Spleen (tissue), 11 donors: ENCODE measurements at regions not wholly inside any gene's neighbourhood (a gene's known extent, or its start where the extent isn't known, plus 50 kb on each side); places are given as distances from the start of the nearest gene placed in this dataset.

ENCODE experiments used
- DNase-seq: peaks from one replicate; pipeline ENCODE4 v3.0.0-alpha.2; 2020
- H3K27ac ChIP-seq, 8 donors: fragments of 200-600 bp; sonication (generic) in 7 of 8; 1 replicate in 4 of 8; 2 replicates in 4 of 8; pipeline versions ENCODE4 v1.5.0 to v1.8.0; 2016 to 2021; ENCODE audit warnings: inconsistent platforms in 4 of 8, mild to moderate bottlenecking in 4 of 8, moderate library complexity in 1 of 8
- H3K27me3 ChIP-seq, 7 donors: fragments of 200-600 bp; sonication (generic) in 6 of 7; replicated peaks in 1 of 7; 1 replicate in 4 of 7; 2 replicates in 3 of 7; pipeline versions ENCODE4 v1.5.0 to v1.8.0; 2016 to 2021; ENCODE audit warnings: inconsistent platforms in 3 of 7, mild to moderate bottlenecking in 1 of 7
- H3K36me3 ChIP-seq, 6 donors: fragments of 200-600 bp; sonication (generic) in 5 of 6; 1 replicate in 4 of 6; 2 replicates in 2 of 6; pipeline versions ENCODE4 v1.5.0 to v1.8.0; 2016 to 2021; ENCODE audit warnings: inconsistent platforms in 2 of 6
- H3K4me1 ChIP-seq, 6 donors: fragments of 200-600 bp; sonication (generic) in 5 of 6; 1 replicate in 3 of 6; 2 replicates in 3 of 6; pipeline versions ENCODE4 v1.5.0 to v1.8.0; 2016 to 2021; ENCODE audit warnings: inconsistent platforms in 3 of 6
- H3K4me3 ChIP-seq, 8 donors: fragments of 200-600 bp; sonication (generic) in 7 of 8; 1 replicate in 4 of 8; 2 replicates in 4 of 8; pipeline versions ENCODE4 v1.5.0 to v1.8.0; 2016 to 2021; ENCODE audit warnings: inconsistent platforms in 4 of 8, mild to moderate bottlenecking in 4 of 8, moderate library complexity in 2 of 8
- H3K9me3 ChIP-seq, 8 donors: fragments of 200-600 bp; sonication (generic) in 7 of 8; 1 replicate in 4 of 8; 2 replicates in 4 of 8; pipeline versions ENCODE4 v1.5.0 to v1.8.0; 2016 to 2021; ENCODE audit warnings: inconsistent platforms in 4 of 8
- CTCF ChIP-seq, 11 experiments: fragments of 200-600 bp in 7 of 11; fragments of 450-650 bp in 4 of 11; sonication (generic) in 4 of 11; IDR thresholded peaks in 8 of 11; conservative IDR thresholded peaks in 3 of 11; 1 replicate in 7 of 11; 2 replicates in 4 of 11; pipeline versions ENCODE4 v1.4.0 to v1.8.0; 2016 to 2021; ENCODE audit warnings: antibody characterized with exemption in 11 of 11, inconsistent platforms in 4 of 11, mild to moderate bottlenecking in 1 of 11
- POLR2A ChIP-seq, 3 donors: fragments of 450-650 bp; IDR thresholded peaks; one replicate each; pipeline ENCODE4 v1.5.1; 2017; ENCODE audit warnings: antibody characterized with exemption in 3 of 3, mild to moderate bottlenecking in 1 of 3
- POLR2AphosphoS5 ChIP-seq, 3 donors: sonication (generic); formaldehyde crosslinking; IDR thresholded peaks; one replicate each; pipeline ENCODE4 v1.5.1; 2017; ENCODE audit warnings: antibody characterized with exemption in 3 of 3
- WGBS, 5 donors: extraction: QIAGEN DNeasy Blood & Tissue Kit in 3 of 5; methylation state at CpG; one replicate each; pipeline versions ENCODE4 v1.1.5 to v1.1.7; 2013 to 2018; 5-methylcytosine and 5-hydroxymethylcytosine counted together
- intact Hi-C: fragments of 100-400 bp; cut with DNase I; formaldehyde crosslinking; loops from one replicate; pipeline ENCODE4 v1.15.0; 2023; ENCODE audit warnings: low total_unique reads
- donor health status: healthy with polysubstance abuse.
- donor health status: DM: no; HTN: no; CAD: no; lungs with moderate emphysema.
- donor health status: DM: no; HTN: no; CAD: no.
- donor health status: Bipolar disorder and iron deficiency.
- donor health status: healthy.
- donor health status: DM: no; HTN: no; CAD: no.
- donor health status: DM: yes; HTN: yes; CAD: no.

GRCh38 chr16:8286348-8286747, 304.0 kb downstream of the TMEM114 start:
- intact Hi-C loops: no loop called here
- H3K36me3 ChIP-seq: no peaks in the 10 kb centered on the region
- DNase-seq: no peak
- WGBS, 5 donors: 55 to 79% (median 64%) methylated on average over 2 of the region's 2 CpGs
- no peaks in the 10 kb centered on the region for H3K27me3 ChIP-seq
- no peaks in the 10 kb centered on the region for H3K4me1 ChIP-seq
- no peak for TF ChIP-seq POLR2AphosphoS5 (IDR thresholded peaks at IDR 0.05)
- TF ChIP-seq POLR2A (IDR thresholded peaks at IDR 0.05): no peak
- TF ChIP-seq CTCF (IDR thresholded peaks at IDR 0.05 in 8 of 11, conservative IDR thresholded peaks at IDR 0.05 in 3 of 11): no peak
- H3K4me3 ChIP-seq: no peak overlapping the region
- H3K9me3 ChIP-seq: peaks cover 0 to 16% (median 3%) of the 10 kb centered on the region in 8 donors
- H3K27ac ChIP-seq: no peak overlapping the region

- intact Hi-C loops: no loop called here
- peaks cover 0 to 16% (median 0%) of the 10 kb centered on the region in 8 donors for H3K9me3 ChIP-seq
- H3K27me3 ChIP-seq: no peaks in the 10 kb centered on the region
- 57 to 83% (median 59%) methylated on average over 4 of the region's 4 CpGs for WGBS, 5 donors
- DNase-seq: no peak
- no peaks in the 10 kb centered on the region for H3K4me1 ChIP-seq
- H3K27ac ChIP-seq: no peak overlapping the region
- no peaks in the 10 kb centered on the region for H3K36me3 ChIP-seq
- TF ChIP-seq POLR2AphosphoS5 (IDR thresholded peaks at IDR 0.05) (no peak), POLR2A (IDR thresholded peaks at IDR 0.05) (no peak), CTCF (IDR thresholded peaks at IDR 0.05 in 8 of 11, conservative IDR thresholded peaks at IDR 0.05 in 3 of 11) (no peak)
- H3K4me3 ChIP-seq: no peak overlapping the region
Measured at GRCh38 chr16:8283195-8283594, 307.1 kb downstream of the TMEM114 start.

- H3K36me3 ChIP-seq: no peaks in the 10 kb centered on the region
- WGBS, 5 donors: 59 to 72% (median 65%) methylated on average over 3 of the region's 3 CpGs
- intact Hi-C loops: no loop called here
- no peak for DNase-seq
- H3K9me3 ChIP-seq: peaks cover 0 to 12% (median 0%) of the 10 kb centered on the region in 8 donors
- no peak overlapping the region for H3K27ac ChIP-seq
- H3K4me3 ChIP-seq: no peak overlapping the region
- no peaks in the 10 kb centered on the region for H3K27me3 ChIP-seq
- no peaks in the 10 kb centered on the region for H3K4me1 ChIP-seq
- TF ChIP-seq CTCF (IDR thresholded peaks at IDR 0.05 in 8 of 11, conservative IDR thresholded peaks at IDR 0.05 in 3 of 11) (no peak), POLR2A (IDR thresholded peaks at IDR 0.05) (no peak), POLR2AphosphoS5 (IDR thresholded peaks at IDR 0.05) (no peak)
Measured at GRCh38 chr16:8278031-8278580, 312.2 kb downstream of the TMEM114 start.

- Histone ChIP-seq H3K36me3 (no peaks in the 10 kb centered on the region), H3K27ac (no peak overlapping the region), H3K4me1 (no peaks in the 10 kb centered on the region), H3K27me3 (no peaks in the 10 kb centered on the region), H3K9me3 (peaks cover 0 to 25% (median 14%) of the 10 kb centered on the region in 8 donors), H3K4me3 (no peak overlapping the region)
- no peak for DNase-seq
- intact Hi-C loops: no loop called here
- TF ChIP-seq CTCF (IDR thresholded peaks at IDR 0.05 in 8 of 11, conservative IDR thresholded peaks at IDR 0.05 in 3 of 11) (no peak), POLR2A (IDR thresholded peaks at IDR 0.05) (no peak), POLR2AphosphoS5 (IDR thresholded peaks at IDR 0.05) (no peak)
- 72 to 80% (median 77%) methylated on average over 3 of the region's 3 CpGs for WGBS, 5 donors
Measured at GRCh38 chr16:8271344-8271743, 319.0 kb downstream of the TMEM114 start.
